Stimulated activated CD4-positive, alpha-beta T cell treated with anti-CD3 and anti-CD28 coated beads, Interleukin-12 subunit alpha, Interleukin-12 subunit beta, amount 100 ng/mL, for 48 hours (primary cell): ENCODE measurements at regions not wholly inside any gene's neighbourhood (a gene's known extent, or its start where the extent isn't known, plus 50 kb on each side); places are given as distances from the start of the nearest gene placed in this dataset.

ENCODE experiments used
- DNase-seq, 3 donors: peaks; one replicate each; pipeline ENCODE4 v3.0.0-alpha.2; 2020; ENCODE audit warnings: low read depth in 2 of 3, low spot score in 1 of 3

- DNase-seq: no peak
Measured at GRCh38 chr1:87905651-87906050, 577.0 kb downstream of the LMO4 start.

GRCh38 chr1:87906078-87906477, 577.4 kb downstream of the LMO4 start:
- no peak for DNase-seq

GRCh38 chr1:87913361-87913760, 584.7 kb downstream of the LMO4 start:
- no peak for DNase-seq

- no peak for DNase-seq
Measured at GRCh38 chr1:87914396-87914795, 585.7 kb downstream of the LMO4 start.

- DNase-seq: no peak
Measured at GRCh38 chr1:87915771-87916170, 587.1 kb downstream of the LMO4 start.

GRCh38 chr1:87916965-87917364, 588.3 kb downstream of the LMO4 start:
- DNase-seq: no peak

GRCh38 chr1:87918398-87918797, 589.7 kb downstream of the LMO4 start:
- DNase-seq: no peak

- DNase-seq: no peak
Measured at GRCh38 chr1:87922885-87923284, 594.2 kb downstream of the LMO4 start.

GRCh38 chr1:87926131-87926830, 597.6 kb downstream of the LMO4 start:
- no peak for DNase-seq

GRCh38 chr1:87926921-87927320, 598.2 kb downstream of the LMO4 start:
- no peak for DNase-seq

- DNase-seq: no peak
Measured at GRCh38 chr1:87927391-87928280, 599.0 kb downstream of the LMO4 start.

GRCh38 chr1:87928623-87929022, 599.9 kb downstream of the LMO4 start:
- DNase-seq: no peak

GRCh38 chr1:87929906-87930305, 601.2 kb downstream of the LMO4 start:
- DNase-seq: no peak

GRCh38 chr1:87930796-87931195, 602.1 kb downstream of the LMO4 start:
- DNase-seq: no peak

GRCh38 chr1:87933171-87933570, 604.5 kb downstream of the LMO4 start:
- no peak for DNase-seq

GRCh38 chr1:87935130-87935529, 606.5 kb downstream of the LMO4 start:
- no peak for DNase-seq

- no peak for DNase-seq
Measured at GRCh38 chr1:87937831-87938395, 609.2 kb downstream of the LMO4 start.

GRCh38 chr1:87938631-87939030, 610.0 kb downstream of the LMO4 start:
- DNase-seq: no peak

- no peak for DNase-seq
Measured at GRCh38 chr1:87939444-87939843, 610.8 kb downstream of the LMO4 start.

- DNase-seq: no peak
Measured at GRCh38 chr1:87940421-87940820, 611.7 kb downstream of the LMO4 start.

GRCh38 chr1:87941337-87941946, 612.8 kb downstream of the LMO4 start:
- DNase-seq: no peak

GRCh38 chr1:87942165-87942564, 613.5 kb downstream of the LMO4 start:
- DNase-seq: no peak
